ENCODE measurements at regions not wholly inside any gene's neighbourhood (a gene's known extent, or its start where the extent isn't known, plus 50 kb on each side); places are given as distances from the start of the nearest gene placed in this dataset.
A peak's percentile ranks its signal among the peaks of the same experiment; 100 is the strongest.
"Not testable (repeated sequence)": the region's sequence is repeated elsewhere in the genome, so short reads cannot be mapped to it uniquely, and the experiment has no call there.

- no peak for DNase-seq (ENCODE audit: low spot score)
Observed at GRCh38 chr11:45388472-45388871, 102.3 kb upstream of the SYT13 start.

DNA sequence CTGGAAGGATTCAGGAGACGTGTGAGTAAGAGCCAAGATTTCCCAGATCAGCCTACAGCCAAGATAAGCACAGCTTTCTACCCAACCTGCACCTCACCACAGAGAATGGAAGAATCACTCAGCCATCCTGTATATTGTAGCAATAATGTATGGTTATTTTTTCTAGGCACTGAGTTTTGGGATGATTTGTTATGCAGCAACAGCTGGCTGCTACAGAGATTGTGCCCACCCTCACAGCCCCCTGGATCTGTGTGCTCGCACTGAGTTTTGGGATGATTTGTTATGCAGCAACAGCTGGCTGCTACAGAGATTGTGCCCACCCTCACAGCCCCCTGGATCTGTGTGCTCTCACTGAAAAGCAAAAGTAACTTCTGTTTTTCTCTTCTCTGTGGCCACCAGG is 101.7 kb upstream of the SYT13 start:
- not testable (repeated sequence) for DNase-seq (ENCODE audit: low spot score)

DNA sequence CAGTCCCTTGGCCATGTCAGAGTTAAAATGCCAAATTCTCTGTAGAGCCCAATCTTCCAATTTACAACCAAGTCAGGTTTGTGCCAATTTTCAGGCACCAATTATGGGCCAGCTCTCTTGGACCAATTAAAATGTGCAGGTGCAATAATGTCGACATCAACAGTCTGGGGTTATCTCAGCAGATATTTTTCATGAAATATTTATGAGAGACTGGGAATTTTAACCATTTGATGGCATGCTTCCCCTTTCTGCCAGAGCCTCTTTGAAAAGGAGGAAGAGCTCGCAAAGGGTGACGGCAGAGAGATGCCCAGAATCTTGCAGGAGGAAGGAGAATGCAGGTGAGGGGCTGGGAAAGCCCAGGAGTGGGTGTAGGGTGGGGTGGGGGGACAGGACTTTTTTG is 100.8 kb upstream of the SYT13 start:
- DNase-seq (ENCODE audit: low spot score) = no peak

DNA sequence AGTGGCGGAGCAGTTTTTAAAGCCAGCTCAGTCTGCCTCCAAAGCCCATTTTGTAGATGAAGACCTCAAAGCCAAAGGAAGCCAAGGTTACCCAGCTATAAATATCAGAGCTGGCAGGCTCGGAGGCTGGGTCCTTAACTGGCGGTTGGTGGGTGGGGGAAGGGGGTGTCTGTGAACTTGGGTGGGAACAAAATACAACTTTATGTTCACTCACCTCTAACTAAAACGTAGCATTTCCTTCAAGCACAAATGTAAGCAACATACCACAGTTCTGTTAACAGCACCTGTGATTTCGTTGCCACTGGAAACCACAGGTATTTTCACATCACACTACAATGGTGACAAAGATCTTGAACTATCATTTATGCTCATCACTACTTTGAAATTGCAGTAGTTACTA is 99.7 kb upstream of the SYT13 start:
- DNase-seq (ENCODE audit: low spot score) = no peak

DNA sequence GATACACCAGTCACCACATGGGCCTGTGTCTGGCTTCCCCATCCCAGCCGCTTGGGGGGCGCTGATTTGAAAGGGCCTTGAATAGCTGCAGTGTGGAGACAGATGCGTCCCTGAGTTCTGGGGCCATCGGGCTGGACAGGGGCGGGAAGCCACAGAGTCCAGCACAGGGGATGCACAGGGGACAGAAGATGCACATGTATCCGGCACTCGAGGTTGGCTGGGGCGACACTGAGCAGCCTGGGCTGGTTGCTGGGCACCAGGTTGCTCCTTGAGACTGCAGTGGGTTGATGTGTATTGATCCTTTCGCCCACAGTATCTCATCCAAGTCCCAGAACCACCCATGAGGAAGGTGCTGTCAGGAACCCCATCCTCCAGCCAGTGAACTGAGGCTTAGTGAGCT is 99.3 kb upstream of the SYT13 start:
- DNase-seq (ENCODE audit: low spot score) = no peak

- DNase-seq (ENCODE audit: low spot score) = no peak
Observed at GRCh38 chr11:45384711-45385241, 98.6 kb upstream of the SYT13 start.

GRCh38 chr11:45384016-45384415 is 97.9 kb upstream of the SYT13 start:
- DNase-seq (ENCODE audit: low spot score) = no peak

GRCh38 chr11:45383224-45383623 is 97.1 kb upstream of the SYT13 start:
- peak; percentile 40 for DNase-seq (ENCODE audit: low spot score)

- no peak for DNase-seq (ENCODE audit: low spot score)
Observed at GRCh38 chr11:45382133-45382878, 96.2 kb upstream of the SYT13 start.

- no peak for DNase-seq (ENCODE audit: low spot score)
Observed at GRCh38 chr11:45379162-45379863, 93.2 kb upstream of the SYT13 start.

GRCh38 chr11:45378516-45378915 is 92.4 kb upstream of the SYT13 start:
- no peak for DNase-seq (ENCODE audit: low spot score)

GRCh38 chr11:45374653-45375059 is 88.5 kb upstream of the SYT13 start:
- DNase-seq (ENCODE audit: low spot score) = no peak

DNA sequence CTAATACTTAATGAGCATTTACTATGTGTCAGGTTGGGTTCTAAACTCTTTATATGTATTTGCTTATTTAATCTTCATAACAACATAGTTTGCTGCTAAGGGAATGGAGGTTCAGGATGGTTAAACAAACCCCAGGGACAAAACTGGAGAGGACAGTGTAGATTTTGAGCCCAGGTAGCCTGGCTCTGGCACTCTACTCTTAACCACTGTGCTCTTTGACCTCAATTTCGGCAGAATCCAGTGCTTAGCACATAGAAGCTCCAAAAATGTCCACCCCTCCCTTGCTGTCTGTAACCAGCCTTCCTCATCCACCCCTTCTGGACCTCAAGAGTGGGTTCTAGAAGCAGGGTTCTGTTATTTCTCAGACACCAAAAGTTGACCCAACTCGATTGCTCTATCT is 88.0 kb upstream of the SYT13 start:
- no peak for DNase-seq (ENCODE audit: low spot score)

GRCh38 chr11:45373506-45374035 is 87.4 kb upstream of the SYT13 start:
- no peak for DNase-seq (ENCODE audit: low spot score)

- not testable (repeated sequence) for DNase-seq (ENCODE audit: low spot score)
Observed at GRCh38 chr11:45372414-45372813, 86.3 kb upstream of the SYT13 start.

DNA sequence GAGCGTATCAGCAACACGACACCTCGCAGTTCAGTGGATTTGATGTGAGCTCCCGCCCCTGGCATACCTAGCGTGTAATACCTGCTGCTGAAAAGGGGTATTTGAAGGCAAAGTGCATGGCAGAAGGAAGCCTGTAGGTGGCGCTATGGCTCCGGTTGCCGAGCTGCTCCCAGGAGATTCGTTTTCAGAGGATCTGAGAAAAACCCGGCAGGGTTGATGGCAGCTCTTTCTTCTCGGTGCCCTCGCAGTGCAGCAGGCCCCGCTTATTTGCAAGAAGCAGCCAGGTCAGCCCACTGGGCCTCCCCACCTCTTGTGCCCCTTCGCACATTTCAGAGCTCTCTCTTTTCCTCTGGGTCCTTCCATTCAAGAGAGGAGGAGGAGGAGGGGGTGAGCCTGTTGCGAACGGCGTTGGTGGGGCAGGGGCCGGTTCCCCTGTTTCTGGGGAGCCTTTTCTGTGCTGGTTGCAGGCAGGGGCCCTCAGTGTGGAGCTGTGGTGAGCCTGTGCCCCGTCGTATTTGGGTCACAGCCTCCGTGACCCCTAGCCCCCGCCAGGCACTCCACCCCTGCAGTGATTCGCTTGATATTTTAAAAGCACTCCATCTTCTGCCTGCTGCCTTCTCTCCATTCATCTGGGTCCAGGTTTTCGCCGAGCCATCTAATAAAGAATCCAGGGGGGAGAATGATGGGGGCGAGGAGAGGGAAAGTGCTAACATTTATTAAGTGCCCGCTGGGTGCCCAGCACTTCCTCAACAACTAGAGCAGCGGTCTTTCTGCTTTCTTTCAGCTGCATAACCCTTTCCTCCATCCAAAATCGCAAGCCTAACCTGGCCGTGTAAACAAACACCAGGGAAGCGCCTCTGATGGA is 85.3 kb upstream of the SYT13 start:
- peak; percentile 76 for DNase-seq (ENCODE audit: low spot score)

GRCh38 chr11:45369313-45369712 is 83.2 kb upstream of the SYT13 start:
- DNase-seq (ENCODE audit: low spot score) = no peak

DNA sequence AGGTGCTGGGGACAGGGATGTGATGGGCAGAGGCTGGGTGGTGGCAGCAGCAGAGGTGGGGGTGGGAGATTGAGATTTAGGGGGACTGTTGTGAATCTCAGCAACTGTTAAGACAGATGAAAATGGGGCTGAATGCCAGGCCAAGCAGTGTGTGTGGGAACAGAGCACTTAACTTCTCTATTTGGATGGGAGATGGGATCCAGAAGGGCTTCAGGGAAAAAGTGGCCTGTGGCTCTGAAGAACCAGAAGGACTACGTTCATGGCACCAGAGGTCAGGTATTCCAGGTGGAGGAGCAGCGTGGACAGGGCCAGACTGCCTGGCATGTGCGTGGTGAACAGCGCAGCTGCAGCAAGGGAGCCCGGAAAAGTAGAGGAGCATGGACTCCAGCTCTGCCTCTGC is 82.6 kb upstream of the SYT13 start:
- DNase-seq (ENCODE audit: low spot score) = no peak

DNA sequence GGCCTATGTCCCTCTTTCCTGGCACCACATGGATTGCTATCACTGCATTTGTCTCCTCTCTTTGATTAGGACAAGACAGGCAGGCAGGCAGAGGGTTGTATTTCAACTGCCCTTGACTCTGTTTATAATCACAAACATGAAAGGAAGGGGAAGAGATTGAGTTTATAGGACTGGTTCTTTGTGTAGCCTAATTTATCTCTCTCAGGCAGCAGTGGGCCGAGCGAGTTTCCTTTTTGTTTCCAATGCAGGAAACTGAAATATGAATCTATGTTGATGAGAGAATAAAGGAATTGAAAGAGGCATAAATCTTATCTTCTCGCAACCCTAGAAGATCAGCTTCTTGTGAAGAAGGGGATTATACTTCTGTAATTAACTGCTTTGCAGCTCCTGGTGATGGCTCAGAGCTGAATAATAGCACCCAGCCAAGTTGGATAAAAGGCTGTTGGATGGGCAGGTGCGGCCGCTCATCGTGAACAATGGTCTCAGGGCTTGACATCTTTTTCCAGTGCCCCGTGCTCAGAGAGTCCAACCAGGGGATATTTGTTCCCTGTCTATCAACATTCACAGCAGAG is 80.6 kb upstream of the SYT13 start:
- DNase-seq (ENCODE audit: low spot score) = no peak

- no peak for DNase-seq (ENCODE audit: low spot score)
Observed at GRCh38 chr11:45365961-45366618, 79.9 kb upstream of the SYT13 start.

- no peak for DNase-seq (ENCODE audit: low spot score)
Observed at GRCh38 chr11:45362636-45363035, 76.5 kb upstream of the SYT13 start.
